Naive thymus-derived CD4-positive, alpha-beta T cell (primary cell): ENCODE measurements at regions not wholly inside any gene's neighbourhood (a gene's known extent, or its start where the extent isn't known, plus 50 kb on each side); places are given as distances from the start of the nearest gene placed in this dataset.

Experiments used
- ATAC-seq: fragments of 150-1000 bp; cut with Tn5 transposase; 2 replicates; pipeline ENCODE4 v1.10.0; 2021; ENCODE audit warnings: mild to moderate bottlenecking, moderate library complexity
- CTCF ChIA-PET: fragments of 350-600 bp; sonication (Branson Sonifier 250); formaldehyde crosslinking; loops from one replicate; lab custom pipeline; 2021; ENCODE audit warnings: antibody characterized with exemption; lab: Charles Lee
- POLR2A ChIA-PET: fragments of 350-600 bp; sonication (Branson Sonifier 250); formaldehyde crosslinking; loops from one replicate; lab custom pipeline; 2021; ENCODE audit warnings: antibody characterized with exemption, inconsistent platforms; lab: Charles Lee
- DNase-seq, 9 donors: peaks; one replicate each; pipeline versions ENCODE4 v3.0.0 to v3.0.0-alpha.2; 2020 to 2022; ENCODE audit warnings: mixed read lengths in 1 of 9
- H3K27ac ChIP-seq: one replicate; pipeline ENCODE4 v1.7.0; 2013; ENCODE audit warnings: mild to moderate bottlenecking, low read depth, low read length, moderate library complexity
- H3K27me3 ChIP-seq, 2 donors: one replicate each; pipeline ENCODE4 v1.7.0; 2013; ENCODE audit warnings: low read length in 2 of 2, mild to moderate bottlenecking in 2 of 2, moderate library complexity in 2 of 2; ENCODE audit not compliant: control insufficient read depth in 2 of 2, insufficient read depth in 2 of 2
- H3K36me3 ChIP-seq, 3 experiments: 1 replicate in 2 of 3; 2 replicates in 1 of 3; pipeline ENCODE4 v1.7.0; 2013; ENCODE audit warnings: low read length in 3 of 3, mild to moderate bottlenecking in 3 of 3, moderate library complexity in 1 of 3; ENCODE audit not compliant: insufficient read depth in 3 of 3, control insufficient read depth in 2 of 3
- H3K4me1 ChIP-seq, 2 donors: one replicate each; pipeline ENCODE4 v1.7.0; 2013; ENCODE audit warnings: low read length in 2 of 2, mild to moderate bottlenecking in 2 of 2, moderate library complexity in 1 of 2; ENCODE audit not compliant: control insufficient read depth in 2 of 2, insufficient read depth in 2 of 2
- H3K4me3 ChIP-seq: 2 replicates; pipeline ENCODE4 v1.7.0; 2013; ENCODE audit warnings: mild to moderate bottlenecking, low read length
- H3K9me3 ChIP-seq, 3 experiments: 1 replicate in 2 of 3; 2 replicates in 1 of 3; pipeline ENCODE4 v1.7.0; 2013; ENCODE audit warnings: low read length in 3 of 3; ENCODE audit not compliant: control insufficient read depth in 2 of 3
- H3K27ac Mint-ChIP-seq, 9 donors: one replicate each; pipeline ENCODE4 v1.8.0; 2020 to 2022; ENCODE audit warnings: mixed read lengths in 9 of 9, mild to moderate bottlenecking in 8 of 9, moderate library complexity in 5 of 9, inconsistent platforms in 2 of 9
- H3K27me3 Mint-ChIP-seq, 5 donors: one replicate each; pipeline ENCODE4 v1.8.0; 2021 to 2022; ENCODE audit warnings: mixed read lengths in 5 of 5, mild to moderate bottlenecking in 1 of 5
- H3K36me3 Mint-ChIP-seq, 5 donors: one replicate each; pipeline ENCODE4 v1.8.0; 2020 to 2022; ENCODE audit warnings: mixed read lengths in 5 of 5, mild to moderate bottlenecking in 3 of 5, inconsistent platforms in 1 of 5
- H3K4me1 Mint-ChIP-seq, 7 donors: one replicate each; pipeline ENCODE4 v1.8.0; 2020 to 2022; ENCODE audit warnings: mixed read lengths in 7 of 7, mild to moderate bottlenecking in 3 of 7, inconsistent platforms in 1 of 7
- H3K4me3 Mint-ChIP-seq, 10 donors: one replicate each; pipeline ENCODE4 v1.8.0; 2020 to 2022; ENCODE audit warnings: mild to moderate bottlenecking in 10 of 10, mixed read lengths in 10 of 10, moderate library complexity in 6 of 10, inconsistent platforms in 2 of 10
- H3K9me3 Mint-ChIP-seq, 11 donors: one replicate each; pipeline ENCODE4 v1.8.0; 2020 to 2022; ENCODE audit warnings: mixed read lengths in 11 of 11, mild to moderate bottlenecking in 4 of 11, inconsistent platforms in 1 of 11, moderate library complexity in 1 of 11
- intact Hi-C, 2 donors: fragments of 100-400 bp; cut with micrococcal nuclease; formaldehyde crosslinking; loops; one replicate each; pipeline ENCODE4 v1.15.1; 2023

GRCh38 chr10:44647877-44648542 lies 263.1 kb upstream of the CXCL12 start:
- no peak for DNase-seq
- Mint-ChIP-seq H3K4me1 (no peaks in the 10 kb centered on the region), H3K27ac (no peak overlapping the region), H3K4me3 (no peak overlapping the region), H3K9me3 (peaks cover 0 to 16% (median 4%) of the 10 kb centered on the region in 11 donors), H3K36me3 (no peaks in the 10 kb centered on the region), H3K27me3 (peaks cover 0 to 11% (median 0%) of the 10 kb centered on the region in 5 donors)
- ChIA-PET CTCF (no interaction called here), POLR2A (no interaction called here)
- no peak for ATAC-seq
- Histone ChIP-seq H3K36me3 (no peaks in the 10 kb centered on the region), H3K27me3 (no peaks in the 10 kb centered on the region), H3K27ac (no peak overlapping the region), H3K4me3 (no peak overlapping the region), H3K9me3 (no peaks in the 10 kb centered on the region), H3K4me1 (no peaks in the 10 kb centered on the region)
- intact Hi-C loops, result no loop called here

GRCh38 chr10:44650691-44651661 lies 260.2 kb upstream of the TMEM72 start:
- CTCF ChIA-PET, result no interaction called here
- Histone ChIP-seq H3K27me3 (no peaks in the 10 kb centered on the region), H3K4me1 (no peaks in the 10 kb centered on the region), H3K36me3 (no peaks in the 10 kb centered on the region), H3K4me3 (no peak overlapping the region), H3K9me3 (no peaks in the 10 kb centered on the region), H3K27ac (no peak overlapping the region)
- DNase-seq (no peak), ATAC-seq (no peak)
- intact Hi-C loops, result no loop called here
- H3K4me1 Mint-ChIP-seq, result no peaks in the 10 kb centered on the region
- H3K27ac Mint-ChIP-seq, result no peak overlapping the region
- POLR2A ChIA-PET, result no interaction called here
- H3K27me3 Mint-ChIP-seq, result peaks cover 0 to 11% (median 0%) of the 10 kb centered on the region in 5 donors
- peaks cover 0 to 6% (median 0%) of the 10 kb centered on the region in 11 donors for H3K9me3 Mint-ChIP-seq
- no peaks in the 10 kb centered on the region for H3K36me3 Mint-ChIP-seq
- no peak overlapping the region for H3K4me3 Mint-ChIP-seq

- Mint-ChIP-seq H3K4me1 (no peaks in the 10 kb centered on the region), H3K27ac (no peak overlapping the region), H3K9me3 (peaks cover 0 to 6% (median 0%) of the 10 kb centered on the region in 11 donors), H3K4me3 (no peak overlapping the region), H3K36me3 (no peaks in the 10 kb centered on the region), H3K27me3 (peaks cover 0 to 11% (median 0%) of the 10 kb centered on the region in 5 donors)
- Histone ChIP-seq H3K27ac (no peak overlapping the region), H3K27me3 (no peaks in the 10 kb centered on the region), H3K9me3 (no peaks in the 10 kb centered on the region), H3K36me3 (no peaks in the 10 kb centered on the region), H3K4me3 (no peak overlapping the region), H3K4me1 (no peaks in the 10 kb centered on the region)
- intact Hi-C loops, result no loop called here
- DNase-seq (no peak), ATAC-seq (no peak)
- CTCF ChIA-PET, result no interaction called here
- POLR2A ChIA-PET, result no interaction called here
Observed at GRCh38 chr10:44651834-44652233, 259.3 kb upstream of the TMEM72 start.

- Mint-ChIP-seq H3K27me3 (peaks cover 0 to 16% (median 11%) of the 10 kb centered on the region in 5 donors), H3K36me3 (no peaks in the 10 kb centered on the region), H3K4me1 (no peaks in the 10 kb centered on the region), H3K4me3 (no peak overlapping the region), H3K27ac (no peak overlapping the region), H3K9me3 (peaks cover 0 to 5% (median 0%) of the 10 kb centered on the region in 11 donors)
- Histone ChIP-seq H3K27me3 (no peaks in the 10 kb centered on the region), H3K27ac (no peak overlapping the region), H3K4me3 (no peak overlapping the region), H3K36me3 (no peaks in the 10 kb centered on the region), H3K4me1 (no peaks in the 10 kb centered on the region), H3K9me3 (no peaks in the 10 kb centered on the region)
- POLR2A ChIA-PET, result no interaction called here
- intact Hi-C loops, result no loop called here
- DNase-seq (no peak), ATAC-seq (no peak)
- CTCF ChIA-PET, result no interaction called here
Observed at GRCh38 chr10:44659320-44659719, 251.8 kb upstream of the TMEM72 start.

GRCh38 chr10:44660271-44660670 lies 250.9 kb upstream of the TMEM72 start:
- Histone ChIP-seq H3K9me3 (no peaks in the 10 kb centered on the region), H3K36me3 (no peaks in the 10 kb centered on the region), H3K4me3 (no peak overlapping the region), H3K27me3 (no peaks in the 10 kb centered on the region), H3K27ac (no peak overlapping the region), H3K4me1 (no peaks in the 10 kb centered on the region)
- intact Hi-C loops, result no loop called here
- POLR2A ChIA-PET, result no interaction called here
- Mint-ChIP-seq H3K36me3 (no peaks in the 10 kb centered on the region), H3K9me3 (peaks cover 0 to 5% (median 0%) of the 10 kb centered on the region in 11 donors), H3K27me3 (peaks cover 0 to 16% (median 11%) of the 10 kb centered on the region in 5 donors), H3K4me1 (no peaks in the 10 kb centered on the region), H3K27ac (no peak overlapping the region), H3K4me3 (no peak overlapping the region)
- no peak for ATAC-seq
- DNase-seq, result no peak
- CTCF ChIA-PET, result interaction anchor here (0.7 kb wide), 1 partner anchor 13 kb away, joined by 3 read pairs; no protein-coding TSS in a partner anchor

- POLR2A ChIA-PET, result no interaction called here
- Histone ChIP-seq H3K4me1 (no peaks in the 10 kb centered on the region), H3K4me3 (no peak overlapping the region), H3K36me3 (no peaks in the 10 kb centered on the region), H3K9me3 (no peaks in the 10 kb centered on the region), H3K27ac (no peak overlapping the region), H3K27me3 (no peaks in the 10 kb centered on the region)
- H3K4me1 Mint-ChIP-seq, result no peaks in the 10 kb centered on the region
- peaks cover 0 to 16% (median 11%) of the 10 kb centered on the region in 5 donors for H3K27me3 Mint-ChIP-seq
- no peak overlapping the region for H3K4me3 Mint-ChIP-seq
- no peak for DNase-seq
- intact Hi-C loops, result no loop called here
- peaks cover 0 to 9% (median under 1%) of the 10 kb centered on the region in 11 donors for H3K9me3 Mint-ChIP-seq
- H3K27ac Mint-ChIP-seq, result no peak overlapping the region
- CTCF ChIA-PET, result no interaction called here
- ATAC-seq, result no peak
- H3K36me3 Mint-ChIP-seq, result no peaks in the 10 kb centered on the region
Observed at GRCh38 chr10:44662051-44662450, 249.1 kb upstream of the TMEM72 start.
